HG03064 (cell line): ENCODE measurements at regions not wholly inside any gene's neighbourhood (a gene's known extent, or its start where the extent isn't known, plus 50 kb on each side); places are given as distances from the start of the nearest gene placed in this dataset.

Experiments
- ATAC-seq: cut with Tn5 transposase; IDR thresholded peaks from one replicate; pipeline ENCODE4 v1.9.1; 2021; ENCODE audit warnings: low read depth; ENCODE audit not compliant: unreplicated experiment

DNA sequence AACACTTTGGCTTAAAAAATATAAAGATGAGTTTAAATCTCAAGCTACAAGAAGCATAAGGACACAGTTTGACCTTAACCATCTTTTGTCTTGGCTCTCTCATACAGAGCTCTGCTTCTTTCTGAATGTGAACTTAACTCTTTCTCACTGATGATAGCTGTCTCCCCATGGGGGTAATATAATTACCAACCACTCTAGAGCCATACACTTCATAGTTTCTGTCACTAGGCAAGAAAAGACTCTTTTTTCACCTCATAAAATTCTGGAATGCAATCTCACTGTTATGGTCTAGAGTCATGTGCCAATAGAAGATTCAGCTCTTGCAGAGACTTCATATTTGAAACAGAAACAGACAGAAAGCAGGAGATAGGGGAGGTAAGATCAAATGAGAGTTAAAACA is 481.7 kb upstream of the AGA start:
- no peak for ATAC-seq

DNA sequence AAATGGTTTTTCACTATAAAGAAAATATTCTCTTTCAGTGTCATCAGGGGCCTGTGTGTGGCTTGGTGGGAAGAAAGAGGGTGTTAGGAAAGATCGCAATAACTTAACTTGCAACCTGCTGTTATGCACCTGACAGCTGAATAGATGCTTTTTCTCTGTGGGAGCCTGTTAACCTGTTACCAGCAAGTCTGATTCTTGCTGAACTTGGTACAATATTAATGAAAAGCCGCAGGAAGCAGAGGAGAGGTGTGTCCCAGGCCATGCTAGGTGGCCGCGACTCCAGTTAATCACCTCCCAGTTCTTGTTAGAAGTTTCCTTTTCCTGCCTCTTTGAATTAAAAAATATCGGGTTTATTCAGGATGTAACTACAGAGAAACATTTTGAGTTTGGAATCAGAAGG is 494.8 kb upstream of the AGA start:
- no peak for ATAC-seq

DNA sequence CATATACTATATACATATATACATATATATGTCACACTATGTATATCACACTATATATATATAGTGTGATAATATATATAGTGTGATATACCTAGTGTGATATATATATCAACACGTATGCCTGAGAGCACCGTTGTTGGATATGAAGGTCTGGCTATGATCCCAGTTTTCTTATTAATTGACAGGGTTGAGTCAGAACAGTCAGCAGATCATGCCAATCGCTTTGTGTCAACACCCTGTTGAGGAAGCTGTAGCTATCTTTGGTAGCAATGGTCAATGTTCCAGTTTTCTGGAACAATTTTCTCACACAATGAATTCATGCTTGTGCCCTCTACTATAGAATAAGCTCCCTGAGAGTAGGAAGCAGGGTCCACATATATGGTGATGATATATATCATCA is 496.0 kb upstream of the AGA start:
- ATAC-seq: no peak

DNA sequence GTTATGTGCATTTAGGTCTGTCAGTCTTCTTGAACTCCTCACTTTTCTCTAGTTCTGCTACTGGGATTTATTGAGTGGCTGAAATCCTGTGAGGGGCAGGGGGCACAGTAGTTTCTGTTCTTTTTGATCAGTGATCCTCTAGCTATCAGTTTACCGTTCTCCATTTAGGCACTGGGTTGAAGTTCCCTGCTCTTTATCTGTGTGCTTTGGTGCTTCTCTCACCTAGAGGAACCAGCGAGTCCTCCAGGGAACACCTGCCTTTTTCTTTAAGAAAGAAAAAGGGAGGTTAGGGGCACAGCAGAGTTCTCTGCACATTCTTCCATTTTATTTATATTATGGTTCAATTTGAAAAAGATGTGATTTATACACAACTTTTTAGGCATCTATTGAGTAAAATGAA is 503.0 kb upstream of the AGA start:
- no peak for ATAC-seq

DNA sequence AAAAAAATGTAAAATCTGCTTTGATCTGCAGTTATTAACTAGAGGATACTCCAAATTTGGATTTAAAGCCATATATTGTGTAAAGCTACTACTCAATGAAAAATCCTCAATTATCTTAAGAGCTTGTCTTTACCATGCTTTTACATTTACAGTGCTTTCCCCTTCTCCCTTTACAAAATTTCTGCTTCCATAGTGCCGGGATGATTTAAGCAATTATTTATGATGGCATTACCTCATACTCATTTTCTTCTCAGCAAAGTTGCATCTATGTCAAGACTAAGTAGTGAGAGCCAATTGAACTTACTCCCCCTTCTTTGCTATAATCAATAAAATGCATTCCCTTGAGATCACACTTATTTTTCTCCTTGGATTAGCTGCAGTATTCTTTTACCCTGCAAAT is 505.4 kb upstream of the AGA start:
- no peak for ATAC-seq

DNA sequence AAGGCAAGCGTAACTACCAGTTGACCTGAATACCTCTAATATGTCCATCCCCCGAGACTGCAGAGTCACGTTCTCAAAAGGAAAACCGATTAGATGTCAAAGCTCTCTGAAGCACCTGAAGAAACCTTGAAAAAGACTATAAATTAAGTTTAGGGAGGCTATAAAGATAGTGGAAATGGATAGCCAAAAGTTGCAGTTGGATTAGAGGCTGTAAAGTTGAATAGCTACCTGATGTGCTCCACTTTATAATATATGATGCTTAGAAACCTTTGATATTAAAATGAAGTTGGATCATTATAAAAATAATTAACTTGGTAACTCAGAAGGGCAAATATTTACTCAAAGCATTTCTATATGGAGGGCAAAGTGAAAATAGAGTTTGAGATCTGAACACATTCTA is 506.6 kb upstream of the AGA start:
- ATAC-seq: no peak

DNA sequence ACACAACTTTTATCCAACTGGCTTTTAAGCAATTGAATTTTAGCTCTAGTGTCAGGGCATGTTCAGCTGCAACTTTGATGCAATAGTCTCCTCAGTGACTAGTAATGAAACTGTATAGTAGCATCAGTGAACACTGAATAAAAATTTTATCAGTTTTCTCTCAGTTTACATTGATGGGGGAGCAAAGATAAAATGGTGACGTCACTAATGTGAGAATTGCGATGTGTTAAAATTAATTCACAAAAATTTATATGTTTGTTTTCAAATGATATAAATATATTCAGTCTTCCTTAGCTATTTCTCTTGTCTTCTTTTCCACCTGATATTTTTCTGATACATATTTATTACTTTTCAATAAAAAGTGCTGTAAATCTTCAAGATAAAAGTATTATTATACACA is 508.8 kb upstream of the AGA start:
- ATAC-seq: no peak

DNA sequence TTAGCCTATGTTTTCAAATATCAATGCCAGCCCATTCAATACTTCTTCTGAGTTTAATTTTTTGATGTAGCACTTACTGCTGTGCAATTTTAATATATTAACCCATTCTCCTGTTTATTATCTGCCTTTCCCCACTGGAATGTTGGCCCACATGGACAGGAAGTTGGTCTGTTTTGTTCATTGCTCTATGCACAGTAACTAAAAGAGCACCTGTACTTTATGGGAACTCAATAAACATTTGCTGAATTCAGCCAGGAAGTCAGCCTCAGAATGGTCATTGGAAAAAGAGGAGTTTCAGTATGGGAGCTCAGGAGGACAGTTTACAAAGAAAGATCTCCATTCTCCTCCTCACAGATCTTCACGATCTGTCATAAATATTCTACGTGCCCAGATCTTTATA is 510.5 kb upstream of the AGA start:
- no peak for ATAC-seq

DNA sequence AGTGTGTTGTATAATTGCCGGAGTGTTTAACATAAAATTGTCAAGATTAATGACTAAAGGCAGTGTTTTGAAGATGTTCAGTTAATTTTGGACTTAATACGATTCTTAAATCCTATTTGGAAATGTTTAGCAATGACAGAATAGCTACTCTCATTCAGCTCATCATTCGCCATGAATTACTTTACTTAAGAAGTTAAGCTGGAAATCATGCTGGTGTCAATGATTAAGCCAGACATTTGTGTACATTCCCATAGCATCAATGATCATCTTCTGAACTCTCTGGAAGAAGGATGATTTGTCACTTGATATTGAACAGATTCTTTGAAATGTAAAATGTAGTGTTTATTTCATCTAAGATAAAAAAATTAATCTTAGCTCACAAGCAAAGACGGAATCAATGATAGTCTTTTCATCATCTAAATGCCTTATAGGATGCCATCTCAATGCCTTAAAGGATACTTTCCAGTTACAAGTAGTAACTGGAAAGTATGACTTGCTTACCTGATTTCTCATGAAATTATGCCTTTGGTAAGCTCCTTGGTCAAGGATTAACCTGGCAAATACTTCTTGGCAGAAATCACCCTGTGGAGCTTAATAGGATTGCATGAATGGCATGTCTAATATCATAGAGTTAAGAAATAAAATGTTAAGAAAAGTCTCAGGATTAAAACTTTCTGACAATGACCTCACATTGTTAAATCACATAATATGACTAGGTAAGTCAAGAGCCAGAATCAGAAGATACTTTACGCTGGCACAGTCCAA is 515.5 kb upstream of the AGA start:
- no peak for ATAC-seq

DNA sequence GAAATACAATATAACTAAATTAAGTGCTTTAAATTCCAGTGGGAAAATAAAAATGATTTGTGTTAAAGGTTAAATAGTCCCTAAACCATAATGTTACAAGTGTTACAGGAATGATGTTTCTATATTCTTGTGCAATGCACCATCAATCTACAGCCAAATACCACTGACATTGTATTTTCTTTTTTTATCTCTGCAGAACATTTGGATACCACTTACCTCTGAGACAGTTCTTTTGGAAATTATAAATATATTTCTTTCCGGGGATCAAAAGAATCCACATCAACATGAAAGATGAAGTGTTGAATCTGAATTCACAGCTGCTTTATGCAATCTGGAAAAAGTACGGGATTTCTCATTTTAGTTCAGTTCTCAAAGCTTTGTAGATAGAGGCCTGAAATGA is 518.3 kb upstream of the AGA start:
- ATAC-seq: no peak

DNA sequence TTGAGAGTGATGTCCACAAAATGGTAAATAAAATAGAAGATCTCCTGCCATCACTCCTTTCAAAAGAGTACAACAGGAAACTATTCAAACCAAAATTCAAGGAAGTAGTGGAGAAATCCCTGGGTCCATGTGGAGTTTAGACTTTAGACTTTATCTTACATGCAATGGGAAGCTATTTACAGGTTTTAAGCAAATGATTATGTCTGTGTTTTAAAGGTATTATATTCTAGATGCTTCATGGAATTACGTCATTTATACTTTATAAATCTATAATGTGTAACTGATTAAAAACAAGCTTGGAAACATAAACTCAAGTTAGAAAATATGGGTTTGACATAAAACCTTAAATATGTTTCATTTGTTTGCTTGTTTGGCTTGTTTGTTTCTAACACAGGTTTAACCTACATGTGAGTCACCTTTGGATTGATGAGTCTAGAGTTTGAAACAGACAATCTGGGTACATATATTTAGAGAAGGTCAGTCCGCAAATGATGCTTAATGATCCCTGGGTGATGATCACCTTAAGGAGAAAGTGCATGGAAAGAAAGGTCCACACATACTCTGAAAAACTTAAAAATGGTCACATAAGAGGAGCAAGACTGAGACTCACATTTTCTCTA is 519.6 kb upstream of the AGA start:
- no peak for ATAC-seq

DNA sequence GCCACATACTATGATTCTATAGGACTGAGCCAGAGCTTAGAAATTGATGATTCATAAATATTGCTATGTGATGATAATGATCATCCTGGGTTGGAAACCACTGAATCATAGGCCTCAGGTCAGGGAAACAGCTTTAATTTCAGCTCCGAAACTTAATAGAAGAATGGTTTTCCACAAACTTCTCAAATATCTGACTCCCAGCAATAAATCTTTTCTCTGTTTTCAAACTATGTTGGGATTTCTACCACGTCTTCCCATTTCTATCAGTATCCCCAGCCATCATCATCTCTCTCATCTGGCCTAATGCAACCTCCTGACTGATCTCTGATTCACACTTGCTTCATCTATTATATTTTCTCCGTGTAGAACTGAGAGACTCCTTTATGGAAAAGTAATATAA is 521.8 kb upstream of the AGA start:
- no peak for ATAC-seq

DNA sequence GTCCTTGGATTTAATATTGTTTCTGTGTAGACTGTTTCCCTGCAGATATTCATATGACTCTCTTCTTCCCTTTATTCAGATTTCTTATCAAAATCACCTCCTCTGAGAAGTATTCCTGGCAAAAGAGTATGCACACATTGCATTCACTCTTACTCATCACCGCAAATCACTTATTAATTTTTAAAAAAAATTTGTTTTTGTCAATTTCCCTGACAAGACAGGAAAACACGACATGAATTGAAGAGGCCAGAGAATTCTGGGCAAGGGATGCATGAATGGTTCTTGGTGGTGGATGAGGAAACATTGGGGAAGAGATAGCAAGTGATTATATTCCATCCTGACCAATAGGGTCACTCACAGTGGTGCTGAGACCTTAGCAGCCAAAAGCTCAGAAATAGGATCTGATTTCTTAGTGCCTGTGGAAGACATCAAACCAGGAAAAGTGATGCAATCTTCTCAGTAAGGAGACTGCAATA is 522.5 kb upstream of the AGA start:
- no peak for ATAC-seq

DNA sequence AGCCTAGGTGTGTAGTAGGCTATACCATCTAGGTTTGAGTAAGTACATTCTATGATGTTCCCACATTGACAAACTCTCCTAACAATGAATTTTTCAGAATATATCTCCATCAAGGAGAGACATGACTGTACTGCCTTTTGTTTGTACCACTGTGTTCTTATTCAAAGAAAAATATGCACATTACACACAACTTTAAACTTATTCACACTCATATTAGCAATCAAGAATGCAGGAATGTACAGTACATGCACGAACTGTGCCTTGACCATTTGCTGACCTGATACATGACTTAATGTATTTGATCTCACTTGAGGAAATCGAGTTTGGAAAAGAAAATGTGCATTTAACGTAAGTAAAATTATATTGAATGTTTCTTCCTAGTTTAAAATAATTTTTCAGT is 525.1 kb upstream of the AGA start:
- no peak for ATAC-seq

DNA sequence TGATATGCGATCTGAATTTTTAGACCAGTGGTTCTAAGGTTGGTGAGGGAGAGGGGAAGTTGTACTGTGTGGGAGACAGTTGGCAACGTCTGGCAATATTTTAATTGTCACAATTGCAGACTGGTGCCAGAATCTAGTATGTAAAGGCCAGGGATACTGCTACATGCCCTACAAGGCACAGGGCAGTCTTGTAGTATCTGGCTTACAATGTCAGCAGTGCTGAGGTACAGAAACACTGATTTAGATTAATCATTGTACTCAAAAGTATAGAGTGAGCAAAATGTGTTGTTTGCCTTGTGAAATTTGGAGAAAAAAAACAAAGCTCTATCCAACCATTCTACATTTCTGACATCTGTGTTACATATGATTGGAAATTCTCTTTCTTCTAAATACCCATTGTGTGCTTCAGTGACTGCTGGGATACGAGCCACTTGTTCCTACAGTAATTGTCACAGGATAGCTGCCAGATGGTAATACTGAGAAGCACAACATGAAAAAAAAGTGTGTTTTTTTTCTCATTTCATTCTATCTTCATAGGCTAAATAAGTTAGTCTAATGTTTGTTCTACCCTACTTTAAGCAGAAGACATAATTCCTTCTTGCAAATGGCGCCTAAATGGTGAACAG is 526.7 kb upstream of the AGA start:
- ATAC-seq: no peak

DNA sequence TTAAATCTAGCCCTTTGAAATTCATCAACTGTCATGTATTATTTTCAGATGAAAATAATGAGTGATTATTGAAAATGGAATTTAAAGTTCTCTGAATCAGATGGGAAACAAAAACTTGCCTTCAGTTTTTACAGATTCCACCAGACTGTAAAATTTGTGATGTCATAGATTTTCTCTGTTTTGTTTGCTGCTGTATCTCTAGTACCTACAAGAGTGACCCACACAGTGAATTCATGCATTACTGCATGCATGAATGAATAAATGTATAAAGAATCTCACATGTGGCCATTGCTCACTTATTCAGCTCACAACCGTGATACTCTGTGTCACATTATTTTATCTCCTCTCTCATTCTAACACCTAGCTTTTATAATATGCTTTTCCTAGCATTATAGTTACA is 532.2 kb upstream of the AGA start:
- no peak for ATAC-seq

DNA sequence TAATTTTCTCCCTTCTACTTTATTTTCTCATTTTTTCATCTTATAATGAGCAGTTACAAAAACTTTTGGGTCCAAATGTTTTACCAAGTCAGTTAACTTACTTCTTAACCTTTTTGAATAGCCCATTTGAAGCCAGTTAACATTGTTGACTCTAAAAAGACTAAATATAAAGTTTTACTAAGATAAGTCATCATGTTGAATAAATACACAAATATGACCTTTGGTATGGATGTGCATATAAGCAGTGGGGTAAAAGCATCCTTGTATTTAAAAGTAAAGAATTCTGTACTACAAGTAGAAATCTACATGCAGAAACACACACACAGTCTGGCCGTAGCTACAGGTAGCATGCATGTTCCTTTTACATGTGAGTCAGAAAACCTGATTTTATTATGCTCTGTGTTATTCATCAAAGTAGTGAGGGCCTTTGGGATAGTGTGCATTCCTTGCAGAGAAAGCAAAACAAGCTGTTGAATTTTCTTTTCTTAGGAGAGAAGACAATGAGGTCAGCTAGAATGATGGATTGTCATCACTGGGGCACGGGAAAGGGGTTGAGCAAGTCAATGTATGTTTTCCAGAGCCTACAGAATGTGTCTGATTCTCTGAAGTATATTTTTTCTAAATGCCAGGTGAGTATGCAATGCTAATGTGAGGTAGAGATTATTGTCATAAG is 533.2 kb upstream of the AGA start:
- ATAC-seq: no peak

DNA sequence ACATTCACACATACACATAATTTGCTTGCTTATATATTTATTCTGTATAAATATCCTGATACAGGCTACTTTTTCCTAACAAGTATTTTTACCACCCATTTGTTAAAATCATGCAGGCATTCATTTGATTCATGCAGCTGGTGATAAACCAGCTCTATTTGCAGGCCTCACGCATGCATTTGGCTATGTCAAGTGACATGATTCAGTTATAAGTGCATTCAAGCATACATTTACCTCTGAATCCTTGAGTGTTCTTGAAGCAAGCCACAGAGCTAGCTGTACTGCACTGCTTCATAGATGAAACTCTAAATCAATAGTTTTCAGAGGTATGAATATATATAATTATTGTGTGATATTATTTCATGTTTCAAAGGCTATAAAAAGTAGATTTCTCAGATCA is 544.0 kb upstream of the AGA start:
- ATAC-seq: no peak

DNA sequence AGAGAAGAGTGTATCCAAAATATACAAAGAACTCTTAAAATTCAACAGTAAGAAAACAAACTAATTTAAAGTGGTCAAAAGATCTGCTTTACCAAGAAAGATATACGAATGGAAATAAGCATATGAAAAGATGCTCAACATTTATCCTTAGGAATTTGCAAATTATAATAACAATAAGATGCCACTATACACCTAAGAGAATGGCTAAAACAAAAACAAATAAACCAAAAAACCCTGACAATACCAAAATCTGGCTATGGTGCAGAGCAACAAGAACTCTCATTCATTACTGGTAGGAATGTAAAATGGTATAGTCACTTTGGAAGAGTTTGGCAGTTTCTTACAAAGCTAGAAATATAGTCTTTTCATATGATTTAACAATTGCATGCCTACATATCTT is 545.7 kb upstream of the AGA start:
- ATAC-seq: no peak

DNA sequence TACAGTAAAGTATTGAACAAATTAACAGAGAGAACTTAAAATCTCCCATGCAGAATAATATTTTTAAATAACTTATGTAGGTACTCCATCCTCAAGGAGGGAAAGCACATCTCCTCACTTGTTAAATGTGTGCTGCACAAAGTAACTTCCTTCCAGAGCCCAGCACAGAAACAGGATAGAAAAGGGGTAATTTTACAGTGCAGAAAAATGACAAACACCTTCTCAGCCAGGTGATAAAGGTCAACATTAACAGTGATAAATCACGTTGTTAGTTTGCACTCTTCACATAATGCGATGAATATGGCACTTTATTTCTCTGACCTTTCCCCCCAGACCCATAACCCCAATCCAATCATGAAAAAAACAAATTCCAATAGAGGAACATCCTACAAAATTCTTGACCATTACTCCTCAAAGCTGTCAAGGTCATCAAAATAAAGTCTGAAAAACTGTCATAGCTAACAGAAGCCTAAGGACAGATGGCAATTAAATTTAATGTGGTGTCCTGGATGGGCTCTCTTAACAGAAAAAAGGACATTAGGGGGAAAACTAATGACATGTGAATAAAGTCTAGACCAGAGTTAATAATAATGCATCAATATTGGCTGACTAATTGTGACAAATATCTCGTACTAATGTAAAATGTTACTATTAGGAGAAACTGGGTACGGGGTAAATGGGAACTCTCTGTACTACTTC is 547.4 kb upstream of the AGA start:
- no peak for ATAC-seq

DNA sequence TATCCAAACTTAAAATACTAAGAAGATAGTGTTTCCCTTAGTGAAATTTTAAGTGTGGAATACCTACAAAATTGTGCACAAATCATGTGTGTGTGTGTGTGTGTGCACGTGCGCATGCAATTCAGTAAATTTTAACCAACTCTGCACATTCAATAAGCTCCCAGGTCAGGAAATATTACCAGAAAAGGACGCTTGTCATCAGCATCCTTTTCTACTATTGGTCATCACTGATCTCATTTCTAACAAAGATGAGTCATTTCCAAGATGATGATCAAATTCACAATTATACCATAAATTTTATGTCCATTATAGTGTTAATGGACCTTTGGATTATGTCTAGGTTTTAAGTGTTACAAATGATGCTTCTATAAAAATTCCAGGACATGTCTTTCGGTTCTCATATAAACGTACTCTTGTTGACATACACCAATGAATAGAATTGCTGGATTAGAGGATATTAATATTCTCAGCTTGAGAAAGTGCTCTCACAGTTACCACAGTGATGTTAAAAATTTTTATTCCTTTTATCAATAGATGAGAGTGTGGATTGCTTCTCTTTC is 560.9 kb upstream of the AGA start:
- no peak for ATAC-seq
